Stomach smooth muscle (tissue), 2 donors: ENCODE measurements at regions not wholly inside any gene's neighbourhood (a gene's known extent, or its start where the extent isn't known, plus 50 kb on each side); places are given as distances from the start of the nearest gene placed in this dataset.

Experiments used
- H3K27ac ChIP-seq: one replicate; pipeline ENCODE4 v1.7.0; 2013; ENCODE audit warnings: mild to moderate bottlenecking, low read length, inconsistent platforms
- H3K27me3 ChIP-seq, 2 donors: one replicate each; pipeline ENCODE4 v1.7.0; 2013; ENCODE audit warnings: low read length in 2 of 2; ENCODE audit not compliant: insufficient read depth in 2 of 2, control insufficient read depth in 1 of 2
- H3K36me3 ChIP-seq, 2 donors: one replicate each; pipeline ENCODE4 v1.7.0; 2013; ENCODE audit warnings: low read length in 2 of 2; ENCODE audit not compliant: control insufficient read depth in 2 of 2, insufficient read depth in 2 of 2
- H3K4me1 ChIP-seq: one replicate; pipeline ENCODE4 v1.7.0; 2013; ENCODE audit warnings: low read length; ENCODE audit not compliant: control insufficient read depth, insufficient read depth
- H3K4me3 ChIP-seq, 2 donors: one replicate each; pipeline ENCODE4 v1.7.0; 2013; ENCODE audit warnings: low read length in 2 of 2
- H3K9ac ChIP-seq, 2 donors: one replicate each; pipeline ENCODE4 v1.7.0; 2013; ENCODE audit warnings: low read length in 2 of 2, mild to moderate bottlenecking in 1 of 2
- H3K9me3 ChIP-seq, 2 donors: one replicate each; pipeline ENCODE4 v1.7.0; 2013; ENCODE audit warnings: low read length in 2 of 2; ENCODE audit not compliant: control insufficient read depth in 2 of 2
- donor health status: healthy.
- donor health status: Pancreatic carcinoma.

- H3K4me3 ChIP-seq, result no peak overlapping the region
Observed at GRCh38 chr18:25658476-25658875, 306.5 kb upstream of the ZNF521 start.

GRCh38 chr18:25651553-25651952 lies 299.6 kb upstream of the ZNF521 start:
- Histone ChIP-seq H3K4me1 (no peaks in the 10 kb centered on the region), H3K27ac (no peak overlapping the region), H3K27me3 (no peaks in the 10 kb centered on the region), H3K36me3 (no peaks in the 10 kb centered on the region), H3K4me3 (no peak overlapping the region), H3K9ac (no peak overlapping the region), H3K9me3 (no peaks in the 10 kb centered on the region)

More at GRCh38 chr18:25658476-25658875, 306.5 kb upstream of the ZNF521 start:
- H3K27ac ChIP-seq, result no peak overlapping the region
- no peaks in the 10 kb centered on the region for H3K27me3 ChIP-seq
- H3K36me3 ChIP-seq, result no peaks in the 10 kb centered on the region
- H3K9me3 ChIP-seq, result no peaks in the 10 kb centered on the region
- no peak overlapping the region for H3K9ac ChIP-seq
- H3K4me1 ChIP-seq, result no peaks in the 10 kb centered on the region

DNA sequence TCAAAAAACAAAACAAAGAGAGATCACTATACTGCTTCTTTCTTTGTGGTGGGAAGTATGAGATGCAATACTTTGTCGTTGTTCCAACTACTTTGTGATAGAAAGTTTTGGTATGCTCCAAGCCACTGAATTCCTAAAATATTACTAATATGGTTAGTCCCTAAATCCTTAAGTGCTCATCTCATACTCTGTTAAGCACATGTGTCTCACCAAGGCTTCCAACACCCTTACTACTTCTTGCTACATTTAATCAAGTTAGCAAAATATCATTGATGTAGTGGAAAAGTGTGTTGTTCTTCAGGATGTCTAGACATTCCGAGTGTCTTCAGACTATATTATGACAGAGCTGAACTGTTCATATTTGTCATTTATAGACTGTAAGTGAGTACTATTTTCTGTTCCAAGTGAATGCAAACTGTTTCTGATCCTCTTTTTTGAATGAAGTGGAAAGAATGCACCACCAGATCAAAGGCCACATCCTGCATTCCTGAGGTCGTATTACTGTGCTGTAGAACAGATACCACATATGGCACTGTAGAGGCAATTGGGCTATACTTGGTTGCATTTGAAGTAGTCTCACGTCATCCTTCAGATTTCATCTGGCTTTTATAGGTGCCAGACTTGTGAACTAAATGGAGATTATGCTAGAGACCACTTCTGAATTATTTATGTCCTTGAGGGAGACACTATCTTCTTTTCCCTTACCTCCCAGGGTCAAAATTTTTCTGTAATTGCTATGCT lies 298.4 kb upstream of the ZNF521 start:
- Histone ChIP-seq H3K4me3 (no peak overlapping the region), H3K27ac (no peak overlapping the region), H3K4me1 (no peaks in the 10 kb centered on the region), H3K9me3 (no peaks in the 10 kb centered on the region), H3K9ac (no peak overlapping the region), H3K27me3 (no peaks in the 10 kb centered on the region), H3K36me3 (no peaks in the 10 kb centered on the region)

DNA sequence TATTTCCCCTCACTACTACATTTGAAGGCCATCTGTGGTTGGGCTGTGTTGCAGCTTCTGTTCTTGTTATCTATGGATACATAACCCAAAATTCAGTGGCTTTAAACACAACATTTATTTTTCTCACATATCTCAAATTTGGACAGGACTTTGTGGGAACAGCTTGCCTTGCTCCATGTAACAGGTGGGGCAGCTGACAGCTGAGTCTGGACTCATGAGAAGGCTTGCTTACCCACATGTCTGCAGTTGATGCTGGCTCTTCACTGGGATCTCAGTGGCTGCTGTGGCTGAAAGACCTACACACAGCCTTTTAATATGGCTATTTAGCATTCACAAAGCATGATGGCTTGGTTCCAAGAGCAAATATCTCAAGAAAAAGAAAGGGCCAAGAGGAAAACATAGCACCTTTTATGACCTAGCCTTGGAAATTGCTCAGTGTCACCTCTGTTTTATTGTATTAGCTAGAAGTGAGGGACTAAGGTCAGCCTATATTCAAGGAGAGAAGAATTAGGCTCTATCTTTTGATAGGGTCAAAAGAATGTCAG lies 296.8 kb upstream of the ZNF521 start:
- no peaks in the 10 kb centered on the region for H3K27me3 ChIP-seq
- H3K4me3 ChIP-seq, result no peak overlapping the region
- H3K9ac ChIP-seq, result no peak overlapping the region
- H3K9me3 ChIP-seq, result no peaks in the 10 kb centered on the region
- no peaks in the 10 kb centered on the region for H3K4me1 ChIP-seq
- no peaks in the 10 kb centered on the region for H3K36me3 ChIP-seq
- no peak overlapping the region for H3K27ac ChIP-seq

- no peaks in the 10 kb centered on the region for H3K27me3 ChIP-seq
Observed at GRCh38 chr18:25647404-25647803, 295.4 kb upstream of the ZNF521 start.

GRCh38 chr18:25646971-25647370 lies 295.0 kb upstream of the ZNF521 start:
- Histone ChIP-seq H3K36me3 (no peaks in the 10 kb centered on the region), H3K4me1 (no peaks in the 10 kb centered on the region), H3K9me3 (no peaks in the 10 kb centered on the region), H3K27me3 (no peaks in the 10 kb centered on the region), H3K4me3 (no peak overlapping the region), H3K9ac (no peak overlapping the region), H3K27ac (no peak overlapping the region)

More at GRCh38 chr18:25647404-25647803, 295.4 kb upstream of the ZNF521 start:
- no peak overlapping the region for H3K9ac ChIP-seq
- H3K9me3 ChIP-seq, result no peaks in the 10 kb centered on the region
- H3K36me3 ChIP-seq, result no peaks in the 10 kb centered on the region
- H3K4me3 ChIP-seq, result no peak overlapping the region
- no peaks in the 10 kb centered on the region for H3K4me1 ChIP-seq
- H3K27ac ChIP-seq, result no peak overlapping the region

DNA sequence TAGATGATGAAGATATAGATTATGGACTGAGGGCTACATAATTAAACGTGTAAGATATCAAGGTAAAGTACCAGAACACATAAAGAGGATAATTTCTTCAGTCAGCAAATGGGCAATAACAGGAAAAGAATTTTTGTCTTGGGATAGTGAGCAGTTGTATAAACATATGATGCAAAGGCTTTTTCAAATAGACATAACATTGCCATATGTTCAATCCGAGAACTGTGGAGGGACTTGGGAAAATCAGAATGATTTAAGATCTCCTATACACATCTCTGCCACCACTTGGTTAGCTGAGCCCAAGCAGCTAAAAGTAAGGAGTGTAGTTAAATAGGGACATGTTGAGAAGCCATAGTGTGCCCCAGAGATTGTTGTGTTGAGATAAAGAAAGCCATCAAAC lies 287.6 kb upstream of the ZNF521 start:
- Histone ChIP-seq H3K9ac (no peak overlapping the region), H3K9me3 (no peaks in the 10 kb centered on the region), H3K36me3 (no peaks in the 10 kb centered on the region), H3K27me3 (peaks cover 0 to 4% of the 10 kb centered on the region in 2 donors), H3K27ac (no peak overlapping the region), H3K4me3 (no peak overlapping the region), H3K4me1 (no peaks in the 10 kb centered on the region)

DNA sequence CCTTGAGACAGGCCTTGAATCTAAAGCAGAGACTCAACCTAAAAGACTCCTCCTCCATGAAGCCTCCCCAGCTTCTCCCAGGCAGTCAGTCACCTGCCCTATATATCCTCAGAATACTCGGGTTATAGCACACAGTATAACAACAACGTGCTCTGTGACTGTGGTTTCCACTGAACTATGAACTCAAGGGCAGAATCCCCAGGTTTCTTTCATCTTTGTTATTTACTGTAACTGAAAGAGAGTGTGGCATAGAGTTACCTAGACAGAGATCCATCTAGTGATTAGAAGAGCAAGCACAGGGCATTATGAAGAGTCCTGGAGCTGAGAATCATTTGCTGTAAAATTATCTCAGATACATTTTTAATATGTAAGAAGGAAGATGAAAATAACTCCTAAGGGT lies 281.6 kb upstream of the ZNF521 start:
- no peaks in the 10 kb centered on the region for H3K36me3 ChIP-seq
- no peaks in the 10 kb centered on the region for H3K4me1 ChIP-seq
- H3K27ac ChIP-seq, result no peak overlapping the region
- no peak overlapping the region for H3K4me3 ChIP-seq
- H3K9ac ChIP-seq, result no peak overlapping the region
- no peaks in the 10 kb centered on the region for H3K9me3 ChIP-seq
- H3K27me3 ChIP-seq, result peaks cover 0 to 4% of the 10 kb centered on the region in 2 donors

DNA sequence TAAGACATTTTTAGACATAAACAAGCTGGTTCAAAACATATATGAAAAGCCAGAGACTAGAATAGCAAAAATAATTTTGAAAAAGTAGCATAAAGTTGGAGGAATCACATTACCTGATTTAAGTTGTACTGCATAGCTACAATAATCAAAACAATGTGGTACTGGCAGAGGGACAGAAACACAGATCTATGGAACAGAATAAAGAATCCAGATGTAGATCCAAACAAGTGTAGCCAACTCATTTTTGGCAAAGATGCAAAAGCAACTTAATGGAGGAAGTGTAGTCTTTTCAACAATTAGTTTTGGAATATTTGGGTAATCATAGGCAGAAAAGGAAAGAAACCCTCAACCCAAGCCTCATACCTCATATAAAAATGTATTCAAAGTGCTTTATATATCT lies 278.7 kb upstream of the ZNF521 start:
- Histone ChIP-seq H3K36me3 (no peaks in the 10 kb centered on the region), H3K9ac (no peak overlapping the region), H3K9me3 (peaks cover 4 to 6% of the 10 kb centered on the region in 2 donors), H3K4me1 (no peaks in the 10 kb centered on the region), H3K27ac (no peak overlapping the region), H3K27me3 (no peaks in the 10 kb centered on the region), H3K4me3 (no peak overlapping the region)

GRCh38 chr18:25621682-25622081 lies 269.7 kb upstream of the ZNF521 start:
- no peaks in the 10 kb centered on the region for H3K36me3 ChIP-seq
- H3K27ac ChIP-seq, result no peak overlapping the region
- no peak overlapping the region for H3K4me3 ChIP-seq
- H3K9ac ChIP-seq, result no peak overlapping the region
- no peaks in the 10 kb centered on the region for H3K4me1 ChIP-seq
- no peaks in the 10 kb centered on the region for H3K27me3 ChIP-seq
- H3K9me3 ChIP-seq, result peaks cover 0 to 5% of the 10 kb centered on the region in 2 donors

DNA sequence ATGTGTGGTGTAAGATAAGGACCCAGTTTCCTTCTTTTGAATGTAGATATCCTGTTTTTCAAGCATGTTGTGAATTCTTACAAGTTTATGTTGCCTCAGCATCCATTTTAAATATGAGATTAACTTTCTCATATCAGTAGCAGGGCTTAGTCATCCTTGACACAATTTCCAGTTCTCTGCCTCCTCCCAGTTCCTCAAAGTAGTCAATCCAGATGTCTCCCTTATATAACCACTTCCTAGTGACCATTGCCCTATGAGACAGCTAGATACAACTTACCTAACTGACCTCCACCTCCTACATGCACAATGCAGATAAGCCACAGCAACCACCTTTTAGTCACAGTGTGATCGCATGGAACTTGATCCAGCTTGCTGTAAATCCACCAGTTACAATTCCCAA lies 269.2 kb upstream of the ZNF521 start:
- Histone ChIP-seq H3K9ac (no peak overlapping the region), H3K4me3 (no peak overlapping the region)

More for the DNA sequence above, 269.2 kb upstream of the ZNF521 start:
- Histone ChIP-seq H3K36me3 (no peaks in the 10 kb centered on the region), H3K27me3 (no peaks in the 10 kb centered on the region), H3K27ac (no peak overlapping the region), H3K9me3 (peaks cover 0 to 5% of the 10 kb centered on the region in 2 donors), H3K4me1 (no peaks in the 10 kb centered on the region)
